Osteocyte (in vitro differentiated cells): ENCODE measurements at regions not wholly inside any gene's neighbourhood (a gene's known extent, or its start where the extent isn't known, plus 50 kb on each side); places are given as distances from the start of the nearest gene placed in this dataset.
A peak's percentile ranks its signal among the peaks of the same experiment; 100 is the strongest.

Experiments
- DNase-seq: peaks from one replicate; pipeline ENCODE4 v3.0.0; 2021; ENCODE audit warnings: mixed read lengths; ENCODE audit not compliant: unreplicated experiment; ENCODE audit errors: extremely low spot score
- H3K27ac Mint-ChIP-seq: one replicate; pipeline ENCODE4 v1.8.0; 2021; ENCODE audit warnings: mild to moderate bottlenecking, mixed read lengths; ENCODE audit not compliant: unreplicated experiment
- H3K27me3 Mint-ChIP-seq: one replicate; pipeline ENCODE4 v1.8.0; 2021; ENCODE audit warnings: mixed read lengths; ENCODE audit not compliant: unreplicated experiment
- H3K36me3 Mint-ChIP-seq: one replicate; pipeline ENCODE4 v1.8.0; 2021; ENCODE audit warnings: mixed read lengths; ENCODE audit not compliant: unreplicated experiment
- H3K4me1 Mint-ChIP-seq: one replicate; pipeline ENCODE4 v1.8.0; 2021; ENCODE audit warnings: mixed read lengths; ENCODE audit not compliant: unreplicated experiment
- H3K4me3 Mint-ChIP-seq: one replicate; pipeline ENCODE4 v1.8.0; 2021; ENCODE audit warnings: mild to moderate bottlenecking, moderate library complexity, mixed read lengths; ENCODE audit not compliant: unreplicated experiment
- H3K9me3 Mint-ChIP-seq: one replicate; pipeline ENCODE4 v1.8.0; 2021; ENCODE audit warnings: mixed read lengths; ENCODE audit not compliant: unreplicated experiment
- TF ChIP-seq, protein P1 (sequence below): fragments of 200-600 bp; sonication (generic); IDR thresholded peaks from 2 replicates; pipeline ENCODE4 v1.5.0; 2021; ENCODE audit warnings: antibody characterized with exemption, mild to moderate bottlenecking, moderate library complexity

DNA sequence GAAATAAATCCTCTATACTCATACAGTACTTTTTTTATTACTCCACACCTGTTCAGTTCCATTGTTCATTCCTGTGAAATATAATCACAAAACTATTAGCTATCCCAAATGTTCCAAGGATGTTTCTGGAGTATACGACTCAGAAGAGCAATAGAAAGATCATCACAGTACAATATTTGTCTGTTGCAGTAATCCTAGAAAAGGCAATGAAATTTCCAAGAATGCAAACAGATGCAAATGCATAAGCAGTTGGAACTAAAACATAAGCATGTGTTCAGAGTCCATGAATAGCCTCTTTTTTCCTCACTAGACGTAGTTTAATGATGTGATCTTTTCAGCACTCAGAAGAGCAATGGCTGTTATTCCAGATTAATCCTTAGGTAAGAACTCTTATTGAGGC, 55.2 kb downstream of the RTL3 start:
- TF ChIP-seq, protein P1, sequence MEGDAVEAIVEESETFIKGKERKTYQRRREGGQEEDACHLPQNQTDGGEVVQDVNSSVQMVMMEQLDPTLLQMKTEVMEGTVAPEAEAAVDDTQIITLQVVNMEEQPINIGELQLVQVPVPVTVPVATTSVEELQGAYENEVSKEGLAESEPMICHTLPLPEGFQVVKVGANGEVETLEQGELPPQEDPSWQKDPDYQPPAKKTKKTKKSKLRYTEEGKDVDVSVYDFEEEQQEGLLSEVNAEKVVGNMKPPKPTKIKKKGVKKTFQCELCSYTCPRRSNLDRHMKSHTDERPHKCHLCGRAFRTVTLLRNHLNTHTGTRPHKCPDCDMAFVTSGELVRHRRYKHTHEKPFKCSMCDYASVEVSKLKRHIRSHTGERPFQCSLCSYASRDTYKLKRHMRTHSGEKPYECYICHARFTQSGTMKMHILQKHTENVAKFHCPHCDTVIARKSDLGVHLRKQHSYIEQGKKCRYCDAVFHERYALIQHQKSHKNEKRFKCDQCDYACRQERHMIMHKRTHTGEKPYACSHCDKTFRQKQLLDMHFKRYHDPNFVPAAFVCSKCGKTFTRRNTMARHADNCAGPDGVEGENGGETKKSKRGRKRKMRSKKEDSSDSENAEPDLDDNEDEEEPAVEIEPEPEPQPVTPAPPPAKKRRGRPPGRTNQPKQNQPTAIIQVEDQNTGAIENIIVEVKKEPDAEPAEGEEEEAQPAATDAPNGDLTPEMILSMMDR: no peak
- Mint-ChIP-seq H3K4me3 (no peak overlapping the region), H3K9me3 (peaks cover 9% of the 10 kb centered on the region), H3K4me1 (no peaks in the 10 kb centered on the region), H3K27me3 (no peaks in the 10 kb centered on the region), H3K36me3 (no peaks in the 10 kb centered on the region), H3K27ac (no peak overlapping the region)
- DNase-seq: no peak

DNA sequence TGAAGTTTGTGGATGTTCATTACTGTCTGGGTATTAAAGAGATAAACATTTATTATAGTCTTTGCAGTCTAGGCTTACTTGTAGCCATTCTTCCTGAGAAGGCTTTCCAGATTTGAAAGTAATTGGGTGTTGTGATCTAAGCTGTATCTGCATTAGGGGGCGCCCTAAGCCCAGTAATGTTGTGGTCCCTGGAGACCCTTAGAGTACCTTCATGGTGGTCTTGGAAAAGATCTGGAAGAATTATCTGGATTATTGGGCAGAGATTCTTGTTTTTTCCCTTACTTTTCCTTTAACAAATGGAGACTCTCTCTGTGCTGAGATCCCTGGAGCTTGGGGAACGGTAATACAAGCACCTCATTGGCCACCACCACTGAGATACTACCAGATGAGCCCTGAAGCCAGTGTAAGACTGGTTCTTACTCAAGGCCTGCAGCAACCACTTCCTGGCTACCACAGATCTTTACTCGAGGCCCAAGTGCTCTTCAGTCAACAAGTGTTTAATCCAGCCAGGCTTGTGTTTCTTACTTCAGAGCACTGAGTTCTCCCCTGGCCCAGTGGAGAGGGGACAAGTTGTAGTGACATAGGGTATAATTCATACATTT, 63.1 kb downstream of the RTL3 start:
- Mint-ChIP-seq H3K4me3 (no peak overlapping the region), H3K27me3 (no peaks in the 10 kb centered on the region), H3K27ac (no peak overlapping the region), H3K9me3 (peaks cover 13% of the 10 kb centered on the region), H3K4me1 (no peaks in the 10 kb centered on the region), H3K36me3 (no peaks in the 10 kb centered on the region)
- TF ChIP-seq, protein P1: peak; percentile 50
- DNase-seq: no peak

DNA sequence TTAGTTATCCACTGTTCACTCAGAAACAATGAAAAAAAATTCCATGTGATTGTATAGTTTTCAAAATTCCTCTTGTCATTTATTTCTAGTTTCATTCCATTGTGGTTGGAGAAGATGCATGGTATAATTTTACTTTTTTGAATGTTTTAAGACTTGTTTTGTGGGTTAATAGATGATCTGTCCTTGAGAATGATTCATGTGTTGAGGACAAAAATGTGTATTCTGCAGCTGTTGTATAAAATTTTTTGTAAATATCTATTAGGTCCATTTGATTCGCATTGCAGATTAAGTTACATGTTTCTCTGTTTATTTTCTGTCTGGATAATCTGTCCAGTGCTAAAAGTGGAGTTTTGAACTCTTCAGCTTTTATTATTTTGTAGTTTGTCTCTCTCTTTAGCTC, 65.4 kb downstream of the RTL3 start:
- Mint-ChIP-seq H3K4me1 (no peaks in the 10 kb centered on the region), H3K4me3 (no peak overlapping the region), H3K36me3 (no peaks in the 10 kb centered on the region), H3K27ac (no peak overlapping the region), H3K9me3 (peaks cover 12% of the 10 kb centered on the region), H3K27me3 (peaks cover 2% of the 10 kb centered on the region)
- TF ChIP-seq, protein P1: no peak
- no peak for DNase-seq

DNA sequence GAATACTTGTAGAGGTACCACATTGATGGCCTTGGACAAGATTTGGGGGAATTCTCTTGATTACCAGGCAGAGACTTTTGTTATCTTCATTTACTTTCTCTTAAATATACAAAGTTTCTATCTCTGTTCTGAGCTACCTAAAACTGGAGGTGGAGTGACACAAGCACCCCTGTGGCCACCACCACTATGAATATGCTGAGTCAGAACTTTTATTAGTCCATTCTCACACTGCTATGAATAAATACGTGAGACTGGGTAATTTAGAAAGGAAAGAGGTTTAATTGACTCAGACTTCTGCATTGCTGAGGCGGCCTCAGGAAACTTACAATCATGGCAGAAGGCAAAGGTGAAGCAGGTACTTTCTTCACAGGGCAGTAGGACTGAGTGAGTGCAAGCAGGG, 67.1 kb downstream of the RTL3 start:
- H3K4me1 Mint-ChIP-seq: no peaks in the 10 kb centered on the region
- H3K27ac Mint-ChIP-seq: no peak overlapping the region
- TF ChIP-seq, protein P1: no peak
- H3K27me3 Mint-ChIP-seq: peaks cover 2% of the 10 kb centered on the region
- DNase-seq: no peak
- no peaks in the 10 kb centered on the region for H3K36me3 Mint-ChIP-seq
- no peak overlapping the region for H3K4me3 Mint-ChIP-seq
- H3K9me3 Mint-ChIP-seq: peaks cover 12% of the 10 kb centered on the region

DNA sequence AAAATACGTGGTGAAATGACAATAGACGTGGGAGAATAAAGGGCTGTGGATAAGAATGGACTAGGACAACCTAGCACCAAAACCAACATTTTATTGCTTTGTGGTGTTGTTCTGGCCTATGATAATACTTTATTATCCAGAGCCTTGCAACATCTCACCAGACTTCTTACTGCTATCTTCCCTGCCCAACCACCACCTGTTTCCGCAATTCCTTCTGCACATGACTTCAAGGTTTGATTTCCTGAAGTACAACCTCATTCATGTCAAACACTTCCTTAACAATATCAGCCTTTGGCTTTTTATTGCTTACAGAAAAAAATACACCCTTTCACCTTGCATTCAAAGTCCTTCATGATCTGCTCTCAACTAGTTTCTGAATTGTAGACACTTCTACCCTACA, 84.8 kb downstream of the RTL3 start:
- Mint-ChIP-seq H3K36me3 (no peaks in the 10 kb centered on the region), H3K9me3 (peaks cover 3% of the 10 kb centered on the region), H3K4me1 (peaks cover 6% of the 10 kb centered on the region), H3K27ac (no peak overlapping the region), H3K27me3 (peaks cover 6% of the 10 kb centered on the region), H3K4me3 (no peak overlapping the region)
- TF ChIP-seq, protein P1: no peak
- DNase-seq: no peak
